ENCODE measurements at regions not wholly inside any gene's neighbourhood (a gene's known extent, or its start where the extent isn't known, plus 50 kb on each side); places are given as distances from the start of the nearest gene placed in this dataset.

DNA sequence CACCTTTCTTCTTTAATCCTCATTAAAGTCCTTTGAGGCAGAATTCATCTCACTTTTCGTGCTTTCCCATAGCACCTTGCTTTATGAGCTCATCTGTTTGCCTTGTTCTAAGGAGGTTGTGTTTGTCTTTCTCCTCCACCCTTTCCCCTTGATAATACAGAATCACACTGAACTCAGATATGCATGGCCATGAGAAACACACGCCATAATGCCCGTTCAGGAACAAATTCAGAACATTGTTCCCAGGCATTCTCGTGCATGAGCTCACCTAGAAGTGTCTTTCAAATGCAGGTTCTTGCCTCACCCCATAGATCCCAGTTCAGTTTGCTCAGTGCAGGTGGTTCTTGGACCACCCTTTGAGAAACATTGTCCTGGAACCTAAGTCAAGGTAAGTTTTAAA lies 71.1 kb downstream of the TMEM114 start:
- DNase-seq: no peak

DNA sequence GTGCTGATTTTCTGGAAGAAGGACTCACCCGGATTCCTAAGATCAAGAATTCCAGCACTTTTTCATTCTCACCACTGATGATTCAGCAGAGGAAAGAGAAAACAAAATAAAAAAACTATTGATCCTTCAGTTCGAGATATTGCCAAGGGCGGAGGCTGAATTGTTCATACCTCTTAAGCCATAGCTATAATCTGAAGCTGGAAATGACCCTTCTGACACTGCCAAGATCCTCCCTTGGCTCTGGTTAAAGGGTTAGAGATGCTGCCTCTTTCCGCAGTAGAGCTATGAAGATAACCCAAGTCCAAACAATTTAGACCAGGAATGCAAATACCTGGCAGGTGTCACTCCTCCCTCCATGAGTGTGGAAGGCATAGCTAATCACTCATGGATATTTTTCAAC lies 73.0 kb downstream of the TMEM114 start:
- no peak for DNase-seq

DNA sequence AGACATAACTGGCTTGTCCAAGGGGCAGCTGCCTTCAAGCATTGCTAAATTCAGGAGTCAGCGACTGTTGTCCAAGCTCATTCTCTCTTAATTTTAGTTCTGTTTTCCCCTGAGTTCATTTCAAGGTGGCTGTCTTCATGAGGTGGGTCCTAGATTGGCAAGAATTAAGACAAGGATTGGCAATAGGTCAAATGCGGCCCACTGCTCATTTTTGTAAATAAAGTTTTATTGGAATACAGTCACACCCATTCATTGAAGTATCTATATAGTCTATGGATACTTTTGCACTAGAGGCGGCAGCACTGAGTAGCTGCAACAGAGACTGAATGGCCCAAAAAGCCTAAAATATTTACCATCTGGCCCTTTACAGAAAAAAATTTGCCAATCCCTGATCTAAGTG lies 73.8 kb downstream of the TMEM114 start:
- no peak for DNase-seq

DNA sequence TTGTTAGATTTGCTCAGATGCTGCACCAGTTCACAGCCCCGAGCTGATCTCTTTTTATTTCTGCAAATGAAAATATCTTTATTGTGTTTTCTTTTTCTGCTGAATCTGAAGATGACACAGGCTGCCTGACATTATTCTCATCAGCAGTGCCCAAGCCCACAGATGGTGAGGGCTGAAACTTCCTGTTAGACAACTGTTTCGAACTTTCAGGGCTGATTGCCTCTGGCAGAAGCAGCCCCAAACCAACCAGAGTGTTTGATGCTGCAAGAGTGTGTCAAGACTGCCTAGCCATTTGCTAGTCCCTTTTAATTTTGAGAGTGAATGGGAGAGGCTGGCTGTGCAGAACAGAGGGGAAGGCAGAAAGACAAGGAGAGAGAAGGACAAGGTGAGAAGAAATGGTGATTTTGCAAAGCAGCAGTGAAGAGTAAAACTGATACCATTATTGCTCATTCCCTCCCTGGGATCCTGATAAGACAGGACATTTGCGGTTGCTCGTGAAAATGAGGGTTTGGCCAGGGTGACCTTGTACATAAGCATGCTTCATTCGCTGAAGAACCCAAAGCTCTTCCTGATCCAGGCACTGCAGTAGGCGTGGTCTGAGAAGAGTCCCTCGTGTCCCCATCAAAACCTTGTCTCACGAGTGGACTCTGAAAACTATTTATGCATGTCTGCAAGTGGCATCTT lies 77.2 kb downstream of the TMEM114 start:
- no peak for DNase-seq

DNA sequence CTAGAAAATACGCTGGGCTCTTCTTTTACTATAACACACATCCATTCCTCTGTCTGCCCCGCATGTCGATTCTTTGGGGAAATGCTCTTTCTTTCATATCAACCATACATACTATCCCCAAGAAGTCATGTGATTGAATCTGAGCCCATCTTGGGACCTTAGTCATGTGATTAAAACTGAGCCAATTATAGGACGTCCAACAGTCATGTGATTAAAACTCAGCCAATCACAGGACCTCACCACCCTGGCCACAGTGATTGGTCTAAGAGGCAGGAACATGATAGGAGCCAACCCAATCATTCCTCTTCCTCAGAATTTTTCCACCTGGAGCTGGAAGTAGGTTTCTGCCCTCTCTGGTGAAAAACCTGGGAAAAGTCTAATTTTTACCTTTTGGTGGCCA lies 78.8 kb downstream of the TMEM114 start:
- DNase-seq: no peak

DNA sequence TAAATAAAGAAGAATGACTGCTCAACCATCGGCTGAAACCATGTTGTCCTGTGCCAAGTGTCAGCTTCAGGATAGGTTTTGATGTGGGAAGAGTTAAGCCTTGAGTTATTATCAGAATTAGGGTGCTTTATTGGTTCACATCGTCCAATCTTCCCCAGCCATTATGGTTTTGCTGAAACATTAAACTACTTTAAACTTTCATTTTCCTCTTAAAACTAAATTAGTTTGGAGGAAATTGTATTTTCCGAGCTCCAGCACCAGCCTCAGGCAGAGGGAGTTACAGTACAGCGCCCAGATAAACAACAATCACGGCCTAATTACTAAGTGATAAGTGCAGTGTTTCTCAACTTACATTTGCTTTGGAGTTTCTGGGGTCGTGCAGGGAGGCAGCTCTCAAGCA lies 80.2 kb downstream of the TMEM114 start:
- DNase-seq: no peak

DNA sequence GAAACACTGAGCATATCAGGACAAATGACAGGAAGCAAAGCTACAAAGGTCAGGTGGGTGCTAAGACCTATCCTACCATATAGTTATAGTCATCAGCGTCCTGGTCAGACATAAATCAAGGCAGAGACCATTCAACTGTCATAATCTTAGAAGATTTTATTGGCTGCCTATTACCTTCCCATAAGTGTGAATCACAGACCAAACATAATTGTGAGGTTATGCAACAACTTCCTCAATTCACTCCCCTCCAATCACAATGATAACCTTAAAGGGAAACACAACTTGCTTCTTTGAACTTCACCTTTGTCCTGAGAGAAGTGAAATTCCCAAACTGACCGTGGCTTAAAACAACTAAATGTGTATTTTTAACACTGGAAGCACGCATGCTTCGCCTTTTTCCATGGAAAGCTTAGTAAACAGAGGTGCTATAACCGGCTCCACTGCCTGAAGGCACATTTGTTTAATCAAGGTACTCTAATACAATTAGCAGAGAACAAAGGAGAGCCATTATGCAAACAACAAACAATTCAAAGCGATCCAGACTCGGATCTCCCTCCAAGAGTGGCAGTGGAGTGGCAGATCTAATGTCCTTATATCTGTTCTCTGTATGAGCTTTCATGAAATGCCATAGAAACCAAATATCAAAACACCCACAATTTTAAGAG lies 84.9 kb downstream of the TMEM114 start:
- DNase-seq: no peak

DNA sequence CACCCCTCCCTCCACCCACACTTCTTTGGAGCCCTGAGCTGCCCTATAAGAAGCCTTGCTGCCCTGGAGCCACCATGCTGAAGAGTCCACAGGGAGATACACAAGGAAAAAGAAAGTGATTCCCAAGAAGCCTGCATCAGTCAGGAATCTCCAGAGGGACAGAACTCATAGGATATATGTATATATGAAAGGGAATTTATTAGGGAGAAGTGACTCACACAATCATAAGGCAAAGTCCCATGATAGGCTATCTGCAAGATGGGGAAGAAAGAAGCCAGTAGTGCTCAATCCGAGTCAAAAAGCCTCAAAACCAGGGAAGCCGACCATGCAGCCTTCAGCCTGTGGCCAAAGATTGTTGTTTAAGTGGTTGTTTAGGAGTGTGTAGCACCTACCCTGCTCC lies 87.9 kb downstream of the TMEM114 start:
- no peak for DNase-seq

DNA sequence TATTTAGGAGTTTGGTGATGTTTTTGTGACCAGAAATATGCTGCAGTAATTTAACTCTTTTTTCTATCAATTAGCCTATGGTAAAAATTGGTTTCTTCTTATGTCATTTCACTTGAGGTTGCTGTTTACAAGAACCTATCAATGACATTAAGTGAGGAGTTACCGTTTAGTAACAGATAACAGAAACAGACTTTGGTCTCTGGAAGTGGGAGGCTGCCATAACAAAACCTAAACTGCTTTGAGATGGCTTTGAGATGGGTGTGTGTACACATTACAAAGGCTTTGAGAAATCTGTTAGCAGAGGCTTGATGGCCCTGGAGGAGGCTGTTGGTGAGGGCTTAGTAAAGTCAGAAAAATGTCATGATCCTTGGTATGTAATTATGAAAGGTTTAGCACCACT lies 90.0 kb downstream of the TMEM114 start:
- no peak for DNase-seq

DNA sequence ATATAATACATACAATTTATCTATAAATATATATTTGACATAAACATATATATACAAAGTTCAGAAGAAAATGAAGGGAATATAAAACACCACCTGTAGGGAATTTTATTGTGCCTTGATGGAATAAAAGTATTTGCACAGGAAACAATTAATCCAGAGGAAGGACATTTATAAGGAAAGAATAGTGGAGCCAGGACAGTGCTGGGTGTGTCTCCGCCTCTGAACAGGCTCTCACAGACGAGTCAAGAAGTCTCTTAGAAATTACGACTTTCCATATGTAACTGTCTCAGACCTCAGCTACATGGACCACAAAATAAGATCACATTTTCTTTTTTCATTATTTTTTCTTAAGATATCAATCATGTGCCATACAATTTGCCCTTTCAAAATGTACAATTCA lies 93.9 kb downstream of the TMEM114 start:
- DNase-seq: no peak

DNA sequence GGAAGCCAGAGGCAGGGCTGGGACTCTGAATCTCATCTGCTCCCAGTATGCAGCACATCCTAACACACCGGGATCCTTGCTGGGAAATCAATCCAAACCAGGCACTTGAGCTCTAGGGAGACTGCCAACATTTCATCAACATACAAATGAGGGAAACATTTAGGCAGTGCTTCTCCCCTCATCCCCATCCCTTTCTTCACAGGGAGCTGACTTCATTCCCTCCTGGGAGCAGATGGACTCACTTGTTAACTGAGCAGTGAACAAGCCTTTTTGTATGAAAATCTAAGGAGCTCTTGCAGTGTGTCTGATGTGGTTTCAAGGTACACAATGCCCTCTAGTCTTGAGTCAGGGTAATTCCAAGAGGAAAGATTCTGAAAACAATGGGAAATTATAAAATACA lies 96.3 kb downstream of the TMEM114 start:
- no peak for DNase-seq

DNA sequence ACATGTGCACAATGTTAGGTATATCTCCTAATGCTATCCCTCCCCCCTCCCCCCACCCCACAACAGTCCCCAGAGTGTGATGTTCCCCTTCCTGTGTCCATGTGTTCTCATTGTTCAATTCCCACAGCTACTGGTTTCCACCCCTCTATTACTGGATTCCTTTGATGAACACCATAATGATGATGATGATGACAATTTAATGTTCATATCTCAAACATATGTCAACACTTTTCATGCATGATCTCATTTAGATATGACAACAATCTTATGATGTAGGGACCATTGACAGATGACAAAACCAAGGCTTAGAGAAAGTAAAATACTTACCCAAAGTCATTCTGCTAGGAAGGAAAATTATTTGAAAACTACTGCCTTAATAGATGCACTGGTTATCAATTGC lies 97.6 kb downstream of the TMEM114 start:
- no peak for DNase-seq

DNA sequence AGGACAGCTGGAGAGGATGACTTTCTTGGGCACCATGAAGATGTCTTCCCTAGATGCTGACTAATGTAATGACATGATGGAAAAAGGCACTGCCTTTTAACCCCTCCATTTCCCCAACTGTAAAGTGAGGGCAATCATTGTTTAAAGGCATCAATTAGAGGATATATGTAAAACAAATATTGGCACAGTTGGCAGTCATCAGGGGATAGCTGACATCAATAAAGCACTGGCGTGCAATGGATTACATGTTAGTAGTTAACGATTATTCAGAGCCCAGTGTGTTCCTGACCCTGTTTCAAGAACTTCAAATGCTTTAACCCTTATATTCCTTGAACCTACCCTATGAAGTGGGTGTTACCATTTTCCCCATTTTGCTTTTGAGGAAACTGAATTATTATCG lies 100.7 kb downstream of the TMEM114 start:
- no peak for DNase-seq

DNA sequence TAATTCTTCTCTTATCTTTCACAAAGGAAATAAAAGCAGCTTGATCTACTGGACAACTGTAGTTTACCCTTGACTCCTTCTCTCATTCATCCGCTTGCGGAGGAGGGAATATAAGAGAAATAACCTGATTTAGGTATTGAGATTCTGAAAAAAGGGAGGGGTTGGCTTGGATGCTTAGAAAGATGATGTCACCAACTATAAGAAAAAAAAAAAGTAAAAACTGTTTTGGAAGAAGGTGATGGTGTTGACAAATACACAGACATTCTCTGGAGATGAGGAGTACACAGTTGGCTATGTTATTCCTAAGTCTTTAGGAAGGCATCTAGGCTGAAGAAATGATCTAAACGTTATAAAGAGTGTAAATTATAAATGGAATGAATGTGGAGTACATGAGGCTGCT lies 103.3 kb downstream of the TMEM114 start:
- DNase-seq: no peak

DNA sequence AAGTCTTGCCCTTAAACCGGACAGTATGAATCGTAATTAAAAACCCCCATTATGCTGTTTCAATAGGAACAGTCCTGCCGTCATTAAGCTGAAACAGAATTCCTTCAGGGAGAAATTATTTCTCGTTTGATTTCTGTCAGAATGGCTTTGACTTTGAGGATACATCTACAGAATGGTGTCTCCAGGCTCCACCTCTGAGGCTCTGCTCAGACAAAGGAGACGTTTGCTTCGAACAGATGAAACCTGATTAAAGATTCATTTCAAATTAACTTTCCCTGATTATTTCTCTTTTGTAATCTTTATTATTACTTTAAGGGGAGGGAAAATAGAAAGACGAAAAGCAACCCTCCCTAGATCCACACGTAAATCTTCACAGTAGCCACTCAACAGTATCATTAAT lies 106.9 kb downstream of the TMEM114 start:
- no peak for DNase-seq

DNA sequence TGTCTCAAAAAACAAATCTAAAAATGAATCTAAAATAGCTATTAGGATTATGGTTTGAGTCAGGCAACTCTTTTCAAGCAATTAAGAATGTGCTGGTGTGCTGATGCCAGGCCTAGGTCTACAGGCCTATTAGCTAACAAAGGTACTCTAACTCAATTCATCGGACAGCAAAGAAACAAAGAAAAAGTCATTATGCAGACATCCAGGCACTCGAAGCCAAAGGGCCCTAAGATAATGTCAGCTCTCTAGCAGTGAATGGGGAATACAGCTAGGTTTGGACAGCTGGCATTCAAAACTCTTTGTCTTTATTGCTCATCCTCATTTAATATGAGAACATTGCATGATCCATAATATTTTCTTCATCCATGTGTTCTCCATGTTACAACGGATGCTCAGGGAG lies 108.5 kb downstream of the TMEM114 start:
- no peak for DNase-seq

DNA sequence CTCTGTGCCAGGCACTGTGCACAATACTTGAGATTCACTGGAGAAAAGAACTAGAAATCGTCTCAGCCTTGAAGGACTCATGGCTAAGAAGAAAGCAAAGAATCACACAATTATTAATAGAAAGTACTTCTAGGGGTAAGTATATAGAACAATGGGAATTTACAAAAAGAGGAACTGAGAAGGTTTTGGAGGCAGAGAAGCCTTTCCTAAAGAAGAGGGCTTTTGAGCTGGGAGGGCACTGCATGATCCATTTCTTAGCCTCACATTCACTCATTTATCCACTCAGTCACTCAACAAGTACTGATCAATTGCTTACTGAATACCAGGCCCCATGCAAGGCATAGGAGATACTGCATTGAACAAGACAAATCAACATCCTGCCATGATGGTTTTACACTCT lies 113.5 kb downstream of the TMEM114 start:
- no peak for DNase-seq

DNA sequence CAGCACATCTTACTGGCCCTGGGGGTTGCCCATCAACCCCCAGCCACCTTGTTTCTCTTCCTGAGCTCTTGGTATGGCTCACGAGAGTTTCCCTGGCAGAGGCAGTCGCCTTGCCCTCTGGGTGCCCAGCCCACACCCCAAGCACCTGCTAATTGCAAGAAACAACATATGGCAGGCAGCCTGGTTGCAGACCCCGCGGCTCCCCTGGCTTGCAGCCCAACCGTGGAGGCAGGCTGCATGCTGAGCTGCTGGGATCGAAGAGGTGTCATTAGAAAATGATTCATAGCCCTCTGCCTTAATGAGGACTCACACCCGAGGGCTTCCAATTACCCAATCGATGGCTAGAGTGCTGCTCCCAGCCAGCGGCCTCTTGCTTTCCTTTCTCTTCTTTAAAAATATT lies 115.7 kb downstream of the TMEM114 start:
- DNase-seq: no peak

DNA sequence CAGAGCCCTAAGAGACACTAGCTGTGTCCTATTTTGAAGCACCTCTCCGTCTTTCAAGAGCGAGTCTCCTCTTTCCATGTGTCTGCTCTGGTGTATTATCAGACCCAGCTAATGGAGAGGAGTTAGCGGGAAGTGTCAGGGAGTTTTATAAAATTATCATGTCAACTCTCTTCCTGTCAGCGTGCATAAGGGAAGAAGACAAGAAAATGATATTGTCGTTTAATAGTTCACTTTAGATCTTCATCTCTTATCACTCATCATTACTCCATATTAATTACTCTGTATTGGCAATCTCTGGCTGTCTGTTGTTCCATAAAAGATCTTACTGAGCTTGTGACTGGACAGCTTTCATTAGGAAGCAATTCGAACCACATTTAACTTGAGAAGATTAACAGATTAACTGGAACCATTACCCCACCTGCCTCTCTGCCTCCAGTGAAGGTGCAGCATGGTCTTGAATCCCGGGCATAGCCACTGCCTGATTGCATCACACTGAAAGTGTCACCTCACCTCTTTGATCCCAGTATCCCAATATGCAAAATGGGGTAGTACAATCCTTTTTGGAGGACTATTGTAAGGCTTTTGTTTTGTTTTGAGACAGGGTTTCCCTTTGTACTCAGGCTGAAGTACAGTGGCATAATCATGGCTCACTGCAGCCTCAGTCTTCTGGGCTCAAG lies 121.1 kb downstream of the TMEM114 start:
- no peak for DNase-seq

DNA sequence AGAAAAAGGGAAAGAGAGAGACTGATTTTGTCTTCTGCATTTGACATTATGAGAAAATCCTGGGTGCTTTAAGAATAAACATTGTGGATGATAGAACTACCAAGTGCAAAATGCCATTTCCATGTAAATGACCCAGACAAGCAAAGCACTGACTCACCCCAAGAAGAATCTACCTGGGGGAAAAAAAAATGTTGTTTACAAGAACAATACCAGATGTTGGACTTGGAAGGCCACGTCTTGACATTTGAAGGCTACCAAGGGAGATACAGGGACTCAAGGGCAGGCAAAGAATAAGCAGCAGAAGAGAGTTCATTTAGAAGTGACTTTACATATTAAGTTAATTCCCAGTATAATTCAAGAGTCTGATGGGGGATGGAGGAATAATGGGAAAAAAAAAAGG lies 125.3 kb downstream of the TMEM114 start:
- no peak for DNase-seq

DNA sequence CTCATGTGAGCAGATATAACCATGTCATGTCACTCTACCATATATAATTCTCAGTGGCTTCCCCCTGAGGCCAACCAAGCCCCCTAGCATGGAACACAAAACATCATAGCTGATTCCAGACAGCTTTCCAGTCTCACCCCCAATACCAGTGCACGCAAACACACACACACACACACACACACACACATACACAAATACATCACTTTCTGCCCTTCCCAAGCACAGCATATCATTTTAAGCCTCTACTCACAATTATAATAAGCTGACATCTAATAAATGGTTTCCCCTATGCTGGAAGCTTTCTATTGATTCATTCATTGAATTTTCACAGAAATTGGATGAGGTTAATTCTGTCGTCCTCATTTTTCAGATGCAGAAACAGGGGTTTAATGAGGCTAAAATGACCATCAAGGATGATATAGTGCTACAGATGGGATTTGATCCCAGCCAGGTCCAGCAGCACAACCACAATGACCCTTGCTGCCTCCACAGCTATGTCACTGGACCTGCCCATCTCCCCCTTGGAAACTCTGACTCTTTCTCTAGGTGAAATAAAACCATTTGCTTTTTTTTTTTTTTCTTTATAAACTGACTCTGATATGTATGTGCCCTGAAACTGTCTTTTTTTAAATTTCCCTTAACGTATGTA lies 131.1 kb downstream of the TMEM114 start:
- DNase-seq: no peak

DNA sequence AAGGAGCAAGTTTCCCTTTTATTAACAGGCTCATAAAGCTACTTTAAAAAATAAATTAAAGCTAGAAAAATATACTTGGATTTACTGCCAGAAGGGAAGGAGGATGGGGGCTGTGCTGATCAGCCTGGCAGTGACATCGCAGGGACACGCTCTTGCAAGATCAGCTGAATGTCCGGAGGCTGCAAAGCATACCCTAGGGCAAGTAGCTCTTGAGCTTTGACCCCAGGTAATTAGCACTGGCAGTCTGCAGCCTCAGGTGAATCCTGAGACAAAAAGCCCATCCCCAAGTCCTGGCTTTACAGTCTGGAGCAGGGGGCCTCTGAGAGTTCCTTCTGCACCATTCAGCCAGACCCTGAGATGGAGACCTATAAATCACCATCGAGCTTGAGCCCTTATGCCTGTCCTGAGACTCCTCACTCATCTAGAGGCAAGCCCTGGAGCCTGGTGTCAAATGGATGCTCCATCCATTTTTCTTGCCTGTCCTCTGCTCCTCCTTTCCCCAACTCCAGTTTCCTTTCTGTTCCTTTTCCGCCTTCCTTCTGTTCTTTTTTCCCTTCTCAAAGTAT lies 131.7 kb downstream of the TMEM114 start:
- no peak for DNase-seq

DNA sequence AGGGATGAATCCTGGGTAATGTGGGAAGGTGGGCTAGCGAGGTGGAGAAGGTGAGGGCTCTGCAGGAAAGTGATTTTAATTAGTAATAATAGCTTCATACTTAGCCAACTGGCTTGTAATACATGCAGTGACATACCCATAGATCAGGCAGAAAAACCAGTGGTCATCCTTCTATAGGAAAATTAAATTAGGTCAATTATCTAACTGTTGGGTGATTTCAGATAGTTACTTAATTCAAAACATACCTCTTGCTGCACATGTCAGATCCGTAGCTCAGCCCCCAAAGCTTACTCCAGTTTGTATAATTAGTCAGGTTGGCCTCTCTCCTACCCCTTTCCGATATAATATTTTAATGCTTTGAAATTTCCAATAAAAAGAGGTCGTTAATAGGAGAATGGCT lies 137.0 kb downstream of the TMEM114 start:
- DNase-seq: no peak

DNA sequence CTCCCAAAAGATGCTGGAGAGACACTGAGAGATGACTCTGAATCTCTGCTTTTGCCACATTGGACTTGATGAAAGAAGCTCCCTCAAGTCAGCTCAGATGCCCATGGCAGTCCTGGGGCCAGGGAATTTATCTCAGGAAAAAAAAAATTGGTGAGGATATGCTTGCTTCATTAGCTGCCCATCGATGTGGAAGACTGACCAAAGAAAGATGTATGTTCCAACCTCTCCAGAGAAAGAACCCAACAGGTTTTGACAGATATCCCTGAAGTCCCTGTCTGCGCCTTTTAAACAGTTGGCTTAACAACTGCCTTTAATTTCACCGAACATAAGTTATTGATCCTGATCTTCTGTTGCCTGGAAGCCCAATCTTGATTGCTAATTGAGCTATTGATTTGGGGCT lies 137.4 kb downstream of the TMEM114 start:
- DNase-seq: no peak

All from T-helper 1 cell (primary cell).